ENCODE measurements at regions not wholly inside any gene's neighbourhood (a gene's known extent, or its start where the extent isn't known, plus 50 kb on each side); places are given as distances from the start of the nearest gene placed in this dataset.

DNA sequence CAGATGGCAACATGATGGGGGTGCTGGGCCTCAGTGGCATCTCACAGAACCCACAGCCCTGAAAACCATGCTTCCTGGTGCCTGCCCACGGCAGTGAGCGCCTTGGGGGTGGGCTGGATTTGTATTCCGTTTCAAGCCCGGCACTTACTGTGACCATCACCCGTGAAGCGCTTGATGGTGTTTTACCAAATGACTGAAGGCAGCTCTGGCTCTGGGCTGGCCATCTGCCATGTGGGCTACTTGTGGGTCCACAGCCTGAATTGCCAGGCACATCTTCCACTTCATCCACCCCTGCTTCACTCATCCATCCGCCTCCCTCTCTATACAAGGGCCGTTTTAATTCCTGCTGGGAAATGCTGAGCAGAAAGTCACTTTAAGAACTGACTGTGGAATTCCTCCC lies 250.9 kb upstream of the GMDS start:
- TF ChIP-seq ZNF274 (IDR thresholded peaks at IDR 0.05; ENCODE audit: low read depth, low read length) (no peak), YY1 (IDR thresholded peaks at IDR 0.05; ENCODE audit: insufficient read depth, insufficient read length) (no peak), SUZ12 (IDR thresholded peaks at IDR 0.05; ENCODE audit: extremely low read depth, insufficient read depth, insufficient read length) (no peak)

Measured in NT2/D1 (cell line).